ENCODE measurements at regions not wholly inside any gene's neighbourhood (a gene's known extent, or its start where the extent isn't known, plus 50 kb on each side); places are given as distances from the start of the nearest gene placed in this dataset.
"Not testable (repeated sequence)": the region's sequence is repeated elsewhere in the genome, so short reads cannot be mapped to it uniquely, and the experiment has no call there.

DNA sequence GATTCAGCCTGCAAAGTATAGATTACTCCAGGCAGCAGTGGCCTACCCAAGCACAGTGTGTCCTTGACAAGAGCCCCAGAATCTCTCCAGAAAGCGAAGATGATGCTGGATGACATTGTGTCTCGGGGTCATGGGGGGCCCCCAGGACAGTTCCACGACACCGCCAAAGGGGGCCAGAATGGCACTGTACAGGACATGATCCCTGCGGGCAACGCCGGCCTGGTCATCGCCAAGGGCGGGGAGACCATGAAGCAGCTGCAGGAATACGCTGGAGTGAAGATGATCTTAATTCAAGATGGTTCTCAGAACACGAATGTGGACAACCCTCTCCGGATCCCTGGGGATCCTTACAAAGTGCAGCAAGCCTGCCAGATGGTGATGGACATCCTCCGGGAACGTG lies 107.0 kb upstream of the MTAP start:
- no peak for DNase-seq (ENCODE audit: low read depth in 2 of 2)

DNA sequence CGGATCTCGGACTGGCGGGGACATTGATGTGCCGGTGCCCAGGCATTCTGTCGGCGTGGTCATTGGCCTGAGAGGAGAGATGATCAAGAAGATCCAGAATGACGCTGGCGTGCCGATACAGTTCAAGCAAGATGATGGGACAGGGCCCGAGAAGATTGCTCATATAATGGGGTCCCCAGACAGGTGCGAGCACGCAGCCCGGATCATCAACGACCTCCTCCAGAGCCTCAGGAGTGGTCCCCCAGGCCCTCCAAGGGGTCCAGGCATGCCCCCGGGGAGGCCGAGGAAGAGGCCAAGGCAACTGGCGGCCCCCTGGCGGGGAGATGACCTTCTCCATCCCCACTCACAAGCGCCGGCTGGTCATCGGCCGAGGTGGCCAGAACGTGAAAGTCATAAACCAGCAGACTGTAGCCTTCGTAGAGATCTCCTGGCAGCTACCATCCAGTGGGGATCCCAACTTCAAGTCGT lies 106.5 kb upstream of the MTAP start:
- DNase-seq (ENCODE audit: low read depth in 2 of 2), result no peak

DNA sequence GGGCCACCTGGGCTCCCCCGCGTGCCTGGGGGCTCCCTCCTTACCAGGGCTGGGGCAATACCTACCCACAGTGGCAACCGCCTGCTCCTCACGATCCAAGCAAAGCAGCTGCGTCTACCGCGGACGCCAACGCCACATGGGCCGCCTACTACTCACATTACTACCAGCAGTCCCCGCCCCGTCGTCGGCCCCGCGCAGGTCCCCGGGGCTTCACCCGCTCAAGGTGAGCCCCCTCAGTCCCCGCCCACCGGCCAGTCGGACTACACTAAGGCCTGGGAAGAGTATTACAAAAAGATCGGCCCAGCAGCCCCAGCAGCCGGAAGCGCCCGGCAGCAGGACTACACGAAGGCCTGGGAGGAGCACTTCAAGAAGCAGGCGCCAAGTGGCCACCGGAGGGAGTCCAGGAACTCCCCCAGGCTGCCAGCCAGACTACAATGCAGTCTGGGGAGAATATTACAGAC lies 106.0 kb upstream of the MTAP start:
- DNase-seq (ENCODE audit: low read depth in 2 of 2), result no peak

DNA sequence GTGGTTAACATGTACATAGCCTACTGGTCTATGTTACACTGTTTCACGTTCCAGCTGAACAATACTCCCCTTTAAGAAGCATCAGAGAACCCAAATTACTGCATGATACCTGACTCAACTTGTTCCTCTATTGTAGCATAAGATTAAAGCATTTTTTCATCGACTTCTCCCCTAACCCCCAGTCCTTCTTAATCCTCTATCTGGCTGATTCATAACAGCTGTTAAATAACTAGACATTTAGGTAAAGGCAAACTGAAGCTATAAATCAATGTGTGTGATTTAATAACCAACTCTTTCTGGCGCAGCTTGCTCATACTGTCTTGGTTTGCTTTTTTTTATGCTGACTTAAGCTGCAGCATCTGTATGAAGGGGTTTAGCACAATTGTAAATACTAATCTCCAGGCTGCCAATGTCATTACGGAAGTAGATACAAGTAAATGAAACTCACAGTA lies 94.2 kb upstream of the MTAP start:
- no peak for DNase-seq (ENCODE audit: low read depth in 2 of 2)

DNA sequence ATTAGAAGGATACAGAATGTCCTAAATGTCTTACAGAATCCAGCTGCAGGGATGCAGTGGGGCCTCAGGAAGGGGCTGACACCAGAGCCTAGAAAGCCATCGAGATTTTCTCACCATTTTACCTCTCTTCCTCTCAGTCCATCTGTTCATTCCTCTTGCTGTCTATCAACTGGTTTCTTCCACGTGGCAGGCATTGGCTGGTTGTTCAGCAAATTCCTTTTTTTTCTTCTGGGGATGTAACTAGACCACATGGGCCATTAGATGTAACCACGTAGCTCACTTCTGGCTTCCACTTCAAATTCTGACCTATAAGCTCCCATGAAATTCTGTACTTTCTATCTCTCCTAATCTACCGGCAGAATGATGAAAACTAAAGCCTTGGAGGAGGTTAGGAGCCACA lies 93.6 kb upstream of the MTAP start:
- no peak for DNase-seq (ENCODE audit: low read depth in 2 of 2)

DNA sequence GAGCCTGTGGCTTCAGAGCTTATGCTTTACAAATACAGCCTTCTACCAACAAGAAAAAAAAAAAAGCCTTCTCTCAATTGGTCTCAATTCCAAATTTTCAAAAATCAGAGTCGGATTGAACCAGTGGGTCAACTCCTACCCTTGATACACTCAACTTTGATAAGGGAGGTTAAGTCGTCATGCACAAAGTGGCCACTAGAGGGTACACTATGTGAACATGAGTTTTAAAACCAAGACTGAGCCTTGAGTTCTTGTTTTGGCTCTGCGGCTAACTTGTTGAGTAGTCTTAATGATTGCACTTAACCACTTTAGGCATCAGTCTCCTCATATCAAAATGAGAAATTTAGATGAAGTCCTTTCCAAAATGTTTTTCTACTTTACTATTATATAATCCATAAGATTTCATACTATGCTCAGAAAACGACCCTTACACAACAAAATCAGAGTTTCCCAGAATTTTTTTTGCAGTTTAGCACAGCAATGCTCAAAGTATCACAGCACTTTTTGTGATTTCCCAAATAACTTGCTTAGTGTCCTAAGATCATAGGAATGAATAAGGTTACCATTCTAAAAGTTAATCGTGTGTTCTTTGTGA lies 92.9 kb upstream of the MTAP start:
- peak; percentile 17 to 76 for DNase-seq (ENCODE audit: low read depth in 2 of 2)

DNA sequence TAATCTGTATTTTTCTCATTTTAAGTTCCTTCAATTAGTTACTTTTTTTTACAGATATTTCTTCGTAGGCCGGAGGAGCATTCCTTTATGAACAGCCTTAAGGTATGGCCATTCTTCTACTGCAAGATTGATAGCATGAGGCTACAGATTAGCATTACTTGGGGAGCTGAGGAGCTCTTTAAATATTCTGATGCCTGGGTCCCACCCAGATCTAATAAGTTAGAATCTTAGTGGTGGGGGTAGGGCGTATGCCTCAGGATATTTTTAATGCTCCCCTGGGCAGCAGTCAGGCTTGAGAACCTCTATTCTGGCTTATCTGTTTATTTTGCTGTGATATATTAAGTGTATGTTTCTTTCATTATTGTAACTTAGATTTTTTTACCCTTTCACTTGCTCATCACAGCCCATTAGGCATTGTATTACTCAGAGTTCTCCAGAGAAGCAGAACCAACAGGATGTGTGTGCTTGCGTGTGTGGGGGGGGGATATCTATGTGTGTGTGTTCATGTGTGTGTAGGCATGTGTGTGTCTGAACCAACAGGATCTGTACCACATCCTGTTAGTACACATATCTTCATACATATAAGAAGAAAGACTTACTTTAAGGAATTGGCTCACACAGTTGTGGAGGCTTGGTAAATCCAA lies 91.8 kb upstream of the MTAP start:
- no peak for DNase-seq (ENCODE audit: low read depth in 2 of 2)

DNA sequence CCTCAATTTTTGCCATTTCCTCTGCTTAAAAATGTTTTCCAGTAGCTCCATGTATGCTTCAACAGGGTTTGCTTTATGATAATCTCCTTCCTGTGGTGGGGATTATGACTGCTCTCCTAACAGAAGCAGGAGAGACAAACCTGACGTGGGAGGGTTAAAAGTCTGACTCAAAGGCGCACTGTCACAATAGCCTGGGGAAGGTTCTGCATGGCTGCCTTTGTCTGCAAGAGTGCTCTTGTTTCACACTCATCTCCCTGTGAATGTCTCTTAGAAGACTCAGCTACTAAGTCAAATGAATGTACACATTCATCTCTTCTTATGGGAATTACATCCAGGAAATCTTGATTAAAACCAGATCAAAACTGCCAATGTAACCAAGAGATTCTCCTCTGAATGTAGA lies 90.9 kb upstream of the MTAP start:
- no peak for DNase-seq (ENCODE audit: low read depth in 2 of 2)

DNA sequence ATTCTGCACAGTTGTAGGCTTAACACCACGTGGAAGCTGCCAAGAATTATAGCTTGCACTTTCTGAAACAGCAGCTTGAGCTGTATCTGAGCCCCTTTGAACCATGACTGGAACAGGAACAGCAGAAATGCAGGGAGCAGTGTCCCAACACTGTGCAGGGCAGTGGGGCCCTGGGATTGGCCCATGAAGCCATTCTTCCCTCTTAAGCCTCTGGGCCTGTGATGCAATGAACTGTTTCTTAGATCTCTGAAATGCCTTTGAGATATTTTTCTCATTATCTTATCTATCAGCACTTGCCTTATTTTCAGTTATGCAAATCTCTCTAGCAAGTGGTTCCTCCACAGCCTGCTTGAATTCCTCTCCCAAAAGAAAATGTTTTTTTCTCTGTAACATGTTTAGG lies 87.0 kb upstream of the MTAP start:
- no peak for DNase-seq (ENCODE audit: low read depth in 2 of 2)

DNA sequence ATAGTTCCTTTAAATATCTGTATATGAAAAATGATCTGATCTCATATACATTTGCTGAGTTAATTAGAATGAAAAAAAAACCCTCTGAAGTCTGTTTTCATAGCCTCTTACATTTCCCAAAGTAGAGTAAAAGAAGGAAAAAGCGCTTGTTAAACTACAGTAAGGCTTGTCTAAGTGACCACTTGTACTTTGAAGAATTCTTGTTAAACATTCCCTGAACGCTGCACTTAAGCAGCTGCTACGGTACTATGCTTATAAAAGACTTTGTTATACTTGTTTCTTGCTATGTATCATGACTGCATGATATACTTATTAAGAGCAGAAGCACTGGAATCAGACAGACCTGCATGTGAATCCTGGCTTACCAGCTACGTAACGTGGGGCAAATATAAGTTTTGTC lies 81.7 kb upstream of the MTAP start:
- no peak for DNase-seq (ENCODE audit: low read depth in 2 of 2)

DNA sequence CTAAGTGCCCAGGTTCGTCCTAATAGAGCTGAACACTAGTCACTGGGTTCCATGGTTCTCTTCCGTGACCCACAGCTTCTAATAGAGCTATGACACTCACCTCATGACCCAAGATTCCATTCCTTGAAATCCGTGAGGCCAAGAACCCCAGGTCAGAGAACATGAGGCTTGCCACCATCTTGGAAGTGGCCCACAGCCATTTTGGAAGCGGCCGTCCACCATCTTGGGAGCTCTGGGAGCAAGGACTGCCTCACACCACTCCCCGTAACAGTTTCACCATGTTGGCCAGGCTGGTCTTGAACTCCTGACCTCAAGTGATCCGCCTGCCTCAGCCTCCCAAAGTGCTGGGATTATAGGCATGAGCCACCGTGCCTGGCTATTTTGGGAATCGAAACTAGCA lies 75.0 kb upstream of the MTAP start:
- not testable (repeated sequence) for DNase-seq (ENCODE audit: low read depth in 2 of 2)

DNA sequence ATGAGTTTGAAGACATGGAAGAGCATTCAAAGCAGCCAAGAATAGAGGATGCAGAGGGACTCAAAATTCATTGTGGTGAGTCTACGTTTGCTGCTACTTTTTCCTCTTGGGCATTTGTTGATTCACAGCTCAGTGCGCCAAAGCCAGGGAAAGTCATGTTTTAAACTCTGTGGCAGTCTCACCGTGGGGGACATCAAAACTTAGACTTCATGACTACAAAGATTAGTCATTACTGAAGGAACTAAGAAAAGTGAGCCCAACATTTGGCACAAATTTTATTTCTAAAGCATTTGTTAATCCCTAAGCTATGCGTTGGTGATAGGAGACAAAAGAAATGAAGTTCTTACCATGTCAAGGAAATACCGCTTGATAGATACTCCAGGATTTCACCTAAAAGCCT lies 73.7 kb upstream of the MTAP start:
- no peak for DNase-seq (ENCODE audit: low read depth in 2 of 2)

DNA sequence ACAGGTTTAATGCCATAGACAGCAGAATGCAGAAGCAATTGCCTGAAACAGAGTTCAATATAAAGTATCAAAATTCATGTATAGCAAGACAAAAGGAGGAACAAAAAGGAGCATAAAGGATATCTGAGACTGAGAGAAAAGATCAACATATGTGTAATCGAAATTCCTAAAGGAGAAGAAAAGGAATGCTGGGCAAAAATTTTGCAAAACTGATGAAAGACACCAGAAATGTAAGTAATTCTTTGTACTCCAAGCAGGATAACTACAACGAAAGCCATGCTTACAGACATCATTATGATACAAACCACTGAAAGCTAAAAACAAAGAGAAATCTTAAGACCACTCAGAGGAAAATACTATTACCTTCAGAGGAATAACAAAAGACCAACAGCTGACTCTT lies 72.8 kb upstream of the MTAP start:
- DNase-seq (ENCODE audit: low read depth in 2 of 2), result no peak

DNA sequence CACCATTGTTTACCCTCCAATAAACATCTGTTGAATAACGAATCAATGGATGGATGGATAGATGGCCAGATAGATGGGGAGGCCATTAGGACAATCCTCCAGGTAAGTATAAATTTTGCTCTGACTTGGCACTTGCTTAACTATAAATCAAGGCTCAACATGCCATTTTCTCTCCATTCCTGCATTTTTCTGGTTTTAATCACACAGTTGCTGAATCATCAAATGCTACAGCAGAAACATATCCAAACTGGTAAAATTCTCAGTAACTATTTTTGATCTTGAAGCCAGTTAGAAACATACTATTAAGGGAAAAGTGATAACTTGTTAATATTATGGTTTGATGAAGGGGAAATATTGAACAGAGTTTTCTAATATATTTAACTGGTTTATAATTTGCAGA lies 71.5 kb upstream of the MTAP start:
- no peak for DNase-seq (ENCODE audit: low read depth in 2 of 2)

DNA sequence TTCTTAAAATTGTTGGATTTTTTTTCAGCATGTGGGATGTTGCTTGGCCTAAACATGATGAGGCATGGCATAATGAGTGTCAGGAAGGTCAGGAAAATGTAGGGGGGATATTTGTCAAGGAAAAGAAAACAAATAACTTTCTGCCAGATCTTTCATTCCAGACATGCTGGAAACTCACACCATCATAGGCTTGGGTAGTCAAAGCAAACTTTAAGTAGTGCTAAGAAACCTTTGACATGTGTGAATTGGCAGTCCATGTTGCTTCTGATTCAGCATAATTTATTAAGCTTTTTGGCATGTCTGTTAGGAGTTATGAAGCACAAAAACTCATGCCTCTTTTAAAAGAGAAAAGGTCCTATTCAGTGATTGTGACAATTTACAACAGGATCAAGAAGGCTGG lies 61.3 kb upstream of the MTAP start:
- DNase-seq (ENCODE audit: low read depth in 2 of 2), result no peak

DNA sequence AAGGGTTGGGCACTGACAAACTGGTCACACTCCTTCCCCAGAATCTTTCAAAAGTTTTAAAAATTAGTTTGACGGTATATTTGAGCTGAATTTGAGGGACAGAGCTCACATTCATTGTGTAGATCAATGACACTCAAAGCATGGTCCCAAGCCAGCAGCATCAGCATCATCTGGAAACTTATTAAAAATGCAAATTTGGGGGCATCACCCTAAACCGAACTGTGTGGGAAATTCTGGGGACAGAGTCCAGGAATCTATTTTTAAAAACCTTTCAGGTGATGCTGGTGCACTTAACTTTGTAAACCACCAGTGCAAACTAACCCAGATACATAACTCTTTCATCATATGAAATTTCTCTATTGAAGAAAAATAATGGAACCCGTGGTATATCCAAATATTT lies 58.1 kb upstream of the MTAP start:
- no peak for DNase-seq (ENCODE audit: low read depth in 2 of 2)

DNA sequence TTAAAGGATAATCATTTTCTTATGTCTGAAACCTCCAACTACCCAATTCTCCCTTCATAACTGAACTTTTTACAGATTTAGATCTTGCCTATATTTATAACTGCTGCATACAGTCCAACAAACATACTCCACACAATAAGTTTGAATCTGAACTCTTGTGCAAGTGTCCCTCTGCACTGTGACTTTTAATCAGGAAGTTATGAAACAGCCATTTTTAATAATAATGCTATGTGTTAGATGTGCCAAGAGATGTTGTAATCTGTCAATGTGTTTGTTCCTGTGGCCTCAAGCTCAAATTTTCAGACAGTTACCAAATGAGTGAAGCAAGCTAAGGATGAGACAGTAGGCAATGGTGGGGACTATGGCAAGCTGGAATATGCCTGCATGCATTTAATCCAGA lies 57.6 kb upstream of the MTAP start:
- no peak for DNase-seq (ENCODE audit: low read depth in 2 of 2)

DNA sequence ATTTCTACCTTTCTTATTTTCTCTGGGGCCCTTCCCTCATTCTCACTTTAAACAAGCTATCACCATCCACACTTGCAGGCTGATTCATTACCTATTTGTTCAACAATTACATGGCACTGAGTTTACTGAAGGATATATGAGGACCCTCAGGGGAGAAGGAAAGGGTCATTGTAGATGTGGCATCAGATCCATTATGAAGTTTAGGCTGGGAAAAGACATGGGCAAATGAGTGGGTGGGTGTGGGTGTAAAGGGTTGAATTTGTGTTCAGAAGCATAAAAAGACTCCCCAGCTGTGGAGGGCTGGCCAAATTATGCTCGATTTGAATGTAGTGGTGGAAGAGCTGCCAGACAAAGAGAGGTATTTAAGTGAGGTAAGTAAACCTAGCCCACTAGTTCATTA lies 55.9 kb upstream of the MTAP start:
- no peak for DNase-seq (ENCODE audit: low read depth in 2 of 2)

DNA sequence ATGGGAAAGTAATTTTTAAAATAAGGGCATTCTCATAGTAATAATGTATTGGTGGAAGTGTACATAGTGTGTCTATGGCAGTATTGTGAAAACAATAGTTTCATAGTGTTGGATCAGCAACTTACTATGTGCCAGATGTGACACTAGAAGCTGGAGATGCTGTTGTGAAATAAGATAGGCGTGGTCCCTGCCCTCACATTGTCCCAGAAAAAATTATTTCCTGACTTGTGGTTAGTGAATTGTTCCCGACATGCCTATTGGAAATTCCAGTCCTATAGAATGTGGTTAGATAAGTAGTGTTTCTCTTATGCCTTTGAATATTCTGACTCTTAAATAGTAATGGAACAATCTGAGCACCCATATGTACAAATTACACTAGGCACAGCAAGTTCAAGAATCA lies 55.3 kb upstream of the MTAP start:
- DNase-seq (ENCODE audit: low read depth in 2 of 2), result no peak

DNA sequence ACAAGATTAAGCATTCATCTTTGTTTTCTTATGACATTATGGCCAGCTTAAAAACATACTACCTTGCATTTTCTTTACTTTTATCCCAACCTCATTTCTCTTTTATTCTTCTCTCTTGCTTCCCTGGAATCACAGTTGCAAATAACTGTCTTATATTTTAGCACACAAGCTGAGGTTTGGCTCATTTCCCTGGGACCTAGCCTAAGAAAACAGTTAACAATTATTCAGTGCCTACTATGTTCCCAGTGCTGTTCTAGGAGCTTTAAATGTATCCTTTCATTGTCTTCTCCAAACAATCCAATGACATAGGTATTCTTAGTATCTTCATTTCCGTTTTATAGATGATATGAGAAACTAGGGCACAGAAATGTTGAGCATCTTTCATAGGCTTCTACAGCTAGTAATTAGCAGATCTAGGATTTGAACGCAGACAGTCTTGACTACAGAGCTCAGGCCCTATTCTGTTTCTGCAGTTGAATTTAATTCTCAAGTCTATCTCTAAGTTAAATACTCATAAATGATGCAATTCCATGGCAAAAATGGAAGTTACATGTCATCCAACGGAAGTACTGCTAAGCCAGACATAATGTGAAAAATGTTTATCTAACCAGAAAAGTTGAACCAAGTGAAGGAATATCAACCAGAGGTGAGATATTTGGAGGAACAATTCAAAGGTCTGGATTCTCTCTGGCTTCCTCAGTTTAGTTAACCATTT lies 52.3 kb upstream of the MTAP start:
- DNase-seq (ENCODE audit: low read depth in 2 of 2), result no peak

DNA sequence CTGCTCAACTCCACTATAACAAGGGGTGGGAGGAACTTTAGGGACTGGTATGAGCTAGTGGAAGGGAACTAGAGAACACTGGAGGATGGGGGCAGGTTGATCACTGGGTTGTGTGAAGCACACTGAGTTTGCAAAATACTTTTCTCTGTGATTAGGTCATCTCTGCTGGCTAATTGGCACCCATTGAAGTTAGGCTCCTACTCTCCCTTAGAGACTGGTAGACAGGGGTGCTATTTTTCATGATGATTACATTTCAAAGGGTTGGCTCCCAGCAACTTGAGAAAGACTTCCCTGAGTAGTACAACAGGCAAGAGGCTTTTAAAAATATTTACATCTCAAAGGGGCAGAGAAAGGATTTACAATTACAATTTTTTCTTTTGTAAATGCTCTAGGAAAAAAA lies 50.4 kb upstream of the MTAP start:
- no peak for DNase-seq (ENCODE audit: low read depth in 2 of 2)

All from stimulated activated CD4-positive, alpha-beta T cell treated with anti-CD3 and anti-CD28 coated beads, Interleukin-12 subunit alpha, Interleukin-12 subunit beta, amount 100 ng/mL, for 24 hours (primary cell).